NCI-H69 (cell line): ENCODE measurements at regions not wholly inside any gene's neighbourhood (a gene's known extent, or its start where the extent isn't known, plus 50 kb on each side); places are given as distances from the start of the nearest gene placed in this dataset.

Experiments
- DNase-seq: peaks from one replicate; lab custom pipeline; 2025; lab: John Stamatoyannopoulos, UW

DNA sequence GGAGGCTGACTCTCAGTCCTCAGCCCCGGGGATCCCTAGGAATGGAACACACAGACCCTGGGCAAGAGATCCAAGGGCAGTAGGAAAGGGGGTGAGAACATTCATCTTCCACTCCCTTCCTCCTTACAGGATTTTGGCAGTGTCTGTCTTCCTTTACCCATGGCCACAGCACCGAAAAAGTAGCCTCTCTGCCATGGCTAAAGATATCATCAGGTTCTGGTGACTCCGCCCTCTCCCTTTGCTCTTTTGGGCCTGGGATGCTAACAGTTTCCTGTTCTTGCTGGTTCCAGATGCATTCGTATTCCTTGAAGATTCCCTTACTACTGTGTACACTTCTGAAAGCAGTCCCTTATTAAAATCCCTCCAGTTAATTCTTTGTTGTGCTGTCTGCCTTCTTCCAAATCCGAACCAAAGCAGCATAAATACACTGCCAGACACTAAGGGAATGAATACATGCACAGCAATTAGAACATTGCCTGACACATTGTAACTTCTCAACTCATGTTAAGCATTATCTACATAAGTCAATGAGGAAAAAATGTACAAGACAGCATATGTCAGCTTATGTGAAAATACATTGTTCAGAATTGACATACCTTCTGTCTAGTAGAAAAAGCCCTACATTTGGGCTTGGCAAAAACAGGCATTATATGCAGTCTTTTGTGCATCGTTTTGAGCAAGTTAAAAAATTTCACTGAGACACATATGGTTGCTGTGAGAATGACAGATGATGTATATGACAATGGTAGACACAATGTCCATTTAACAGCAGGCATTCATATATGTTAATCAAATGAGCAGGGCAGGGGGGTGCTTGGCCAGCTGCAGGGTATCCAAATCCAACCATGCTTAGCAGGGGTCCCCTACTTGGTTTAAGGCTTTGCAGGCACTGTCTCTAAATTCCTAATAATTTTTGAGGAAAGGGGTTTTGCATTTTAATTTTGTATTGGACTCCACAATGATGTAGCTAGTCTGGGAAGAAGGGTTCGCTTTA is 58.8 kb upstream of the RAI14 start:
- DNase-seq = peak; percentile 79

DNA sequence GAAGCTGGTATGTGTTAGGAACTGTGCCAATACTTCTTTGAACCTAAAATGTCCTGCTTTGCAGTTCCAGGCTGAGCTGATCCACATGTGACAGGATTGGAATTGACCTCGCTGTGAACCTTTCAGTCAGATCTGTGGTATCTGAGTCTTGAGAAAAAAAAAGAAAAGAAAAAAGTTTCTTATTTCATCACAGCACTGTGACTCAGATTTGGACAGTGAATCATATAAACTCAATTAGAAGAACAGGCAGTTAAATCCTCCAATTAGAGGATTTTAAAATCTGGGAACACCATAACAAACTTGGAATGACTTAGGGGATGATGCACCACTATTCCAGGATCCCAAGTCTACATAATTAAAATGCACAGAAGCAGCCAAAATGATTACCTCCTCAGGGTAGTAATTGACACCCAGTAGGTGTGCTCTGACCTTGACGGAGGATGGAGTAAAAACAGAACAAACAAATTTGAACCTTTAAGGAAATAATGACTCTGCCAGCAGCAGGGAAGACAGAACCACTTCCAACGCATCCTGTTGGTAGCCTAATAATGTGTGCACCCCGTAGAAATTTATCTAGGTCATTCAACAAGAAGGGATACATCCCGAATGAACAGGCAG is 57.8 kb upstream of the RAI14 start:
- peak; percentile 94 for DNase-seq

- DNase-seq = peak; percentile 37
These were observed 56.5 kb upstream of the RAI14 start for GRCh38 chr5:34599471-34600117.

DNA sequence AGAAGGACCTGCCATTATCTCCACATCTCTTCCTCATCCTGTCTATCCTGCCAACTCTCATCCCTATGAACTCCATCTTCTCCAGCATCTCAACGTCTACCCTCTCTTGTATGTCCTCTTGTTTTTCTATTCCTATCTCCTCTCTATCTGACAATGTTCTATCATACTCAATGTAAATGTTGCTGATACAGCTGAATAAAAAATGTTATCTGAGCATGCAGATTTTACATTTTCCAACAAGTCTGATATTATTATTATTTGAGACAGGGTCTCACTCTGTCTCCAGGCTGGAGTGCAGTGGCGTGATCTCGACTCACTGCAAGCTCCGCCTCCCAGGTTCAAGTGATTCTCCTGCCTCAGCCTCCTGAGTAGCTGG is 56.0 kb upstream of the RAI14 start:
- DNase-seq = no peak

GRCh38 chr5:34603378-34603777 is 52.8 kb upstream of the RAI14 start:
- DNase-seq = no peak

GRCh38 chr5:34604119-34604675 is 51.9 kb upstream of the RAI14 start:
- peak; percentile 38 for DNase-seq

DNA sequence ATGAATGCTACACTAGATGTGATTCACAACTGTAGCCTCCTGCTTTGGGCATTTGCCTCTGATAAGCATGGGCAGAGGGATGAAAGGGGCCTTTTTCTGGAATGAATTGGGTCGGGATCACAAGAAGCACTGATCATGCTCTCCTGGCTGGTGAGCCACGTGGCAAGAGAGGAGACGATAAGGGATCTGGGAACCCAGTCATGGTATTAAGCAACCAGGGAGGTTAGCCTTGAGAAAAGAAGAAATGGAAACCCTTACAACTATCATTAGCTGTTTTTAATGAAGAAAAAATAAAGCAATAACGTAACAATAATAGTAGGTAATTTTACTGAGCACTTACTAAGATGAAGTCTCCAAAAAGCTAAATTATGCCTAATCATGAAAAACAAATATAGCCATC is 50.0 kb upstream of the RAI14 start:
- peak; percentile 90 for DNase-seq
